ENCODE measurements at regions not wholly inside any gene's neighbourhood (a gene's known extent, or its start where the extent isn't known, plus 50 kb on each side); places are given as distances from the start of the nearest gene placed in this dataset.
A peak's percentile ranks its signal among the peaks of the same experiment; 100 is the strongest.

- intact Hi-C loops (cut with DNase I), result no loop called here
- ATAC-seq, result no peak
- H3K4me3 ChIP-seq (ENCODE audit: low read length), result no peak overlapping the region
- 97% methylated on average over 8 of the region's 8 CpGs for WGBS
- peaks cover 2% of the 10 kb centered on the region for H3K4me1 ChIP-seq (ENCODE audit: control insufficient read depth, insufficient read depth, low read length)
- H3K9me3 ChIP-seq (ENCODE audit: control insufficient read depth, low read length), result no peaks in the 10 kb centered on the region
- H3K27ac ChIP-seq (ENCODE audit: low read length), result no peak overlapping the region
- no peaks in the 10 kb centered on the region for H3K27me3 ChIP-seq (ENCODE audit: control insufficient read depth, insufficient read depth)
- no peak for DNase-seq
These were observed 58.7 kb upstream of the TNRC6B start for GRCh38 chr22:40118979-40119378.

GRCh38 chr22:40120848-40121247, 56.9 kb upstream of the TNRC6B start:
- ATAC-seq (no peak), DNase-seq (no peak)
- H3K27me3 ChIP-seq (ENCODE audit: control insufficient read depth, insufficient read depth), result no peaks in the 10 kb centered on the region
- peaks cover 2% of the 10 kb centered on the region for H3K4me1 ChIP-seq (ENCODE audit: control insufficient read depth, insufficient read depth, low read length)
- intact Hi-C loops (cut with DNase I), result no loop called here
- H3K4me3 ChIP-seq (ENCODE audit: low read length), result no peak overlapping the region
- H3K27ac ChIP-seq (ENCODE audit: low read length), result no peak overlapping the region
- 67% methylated on average over 4 of the region's 4 CpGs for WGBS
- H3K9me3 ChIP-seq (ENCODE audit: control insufficient read depth, low read length), result no peaks in the 10 kb centered on the region

- H3K4me3 ChIP-seq (ENCODE audit: low read length), result no peak overlapping the region
- no peaks in the 10 kb centered on the region for H3K9me3 ChIP-seq (ENCODE audit: control insufficient read depth, low read length)
- no peak overlapping the region for H3K27ac ChIP-seq (ENCODE audit: low read length)
- H3K27me3 ChIP-seq (ENCODE audit: control insufficient read depth, insufficient read depth), result no peaks in the 10 kb centered on the region
- intact Hi-C loops (cut with DNase I), result no loop called here
- no peak for ATAC-seq
- WGBS, result 81% methylated on average over 6 of the region's 6 CpGs
- H3K4me1 ChIP-seq (ENCODE audit: control insufficient read depth, insufficient read depth, low read length), result peaks cover 2% of the 10 kb centered on the region
- no peak for DNase-seq
These were observed 56.3 kb upstream of the TNRC6B start for GRCh38 chr22:40121461-40121860.

DNA sequence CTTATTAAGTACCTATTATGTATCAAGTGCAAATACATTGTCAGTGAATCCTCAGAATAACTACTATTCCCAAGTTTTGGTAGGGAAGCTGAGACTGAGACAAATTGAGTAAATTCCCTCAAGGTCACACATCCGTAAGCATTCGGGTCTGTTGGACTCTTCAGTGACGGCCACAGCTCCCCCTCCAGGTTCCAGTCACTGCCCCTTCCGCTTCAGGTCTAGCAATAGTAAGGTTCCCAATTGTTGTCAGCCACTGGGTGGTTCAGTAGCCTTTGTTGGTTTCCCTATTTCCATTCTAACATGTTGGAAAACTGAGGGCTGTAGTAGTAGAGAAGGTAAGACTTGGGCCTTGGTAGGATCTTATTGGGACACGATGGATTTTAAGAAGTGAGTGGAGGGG, 54.9 kb upstream of the TNRC6B start:
- no peak for DNase-seq
- Histone ChIP-seq H3K27ac (ENCODE audit: low read length) (no peak overlapping the region), H3K4me1 (ENCODE audit: control insufficient read depth, insufficient read depth, low read length) (peaks cover 2% of the 10 kb centered on the region), H3K9me3 (ENCODE audit: control insufficient read depth, low read length) (no peaks in the 10 kb centered on the region), H3K27me3 (ENCODE audit: control insufficient read depth, insufficient read depth) (no peaks in the 10 kb centered on the region), H3K4me3 (ENCODE audit: low read length) (no peak overlapping the region)
- WGBS, result 96% methylated on average over 5 of the region's 5 CpGs
- intact Hi-C loops (cut with DNase I), result no loop called here
- no peak for ATAC-seq

DNA sequence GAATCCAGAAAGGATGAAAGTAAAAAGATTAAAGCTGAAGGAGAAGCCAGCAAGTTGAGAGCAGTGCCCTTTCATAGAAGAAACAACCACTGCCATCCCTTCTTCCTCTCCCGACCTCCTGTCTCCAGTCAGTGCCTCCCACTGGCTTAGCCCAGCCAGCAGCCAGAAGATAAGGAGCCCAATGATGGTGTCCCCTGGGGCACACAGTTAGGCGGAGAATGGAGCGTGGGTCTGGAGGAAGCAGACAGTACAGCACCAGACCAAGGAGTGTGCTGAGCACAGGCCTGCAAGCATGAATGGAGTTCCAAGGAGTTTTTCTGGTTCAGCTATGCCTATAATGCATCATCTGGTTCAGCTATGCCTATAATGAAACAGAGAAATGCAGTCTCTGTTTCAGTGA, 54.3 kb upstream of the TNRC6B start:
- Histone ChIP-seq H3K27me3 (ENCODE audit: control insufficient read depth, insufficient read depth) (no peaks in the 10 kb centered on the region), H3K9me3 (ENCODE audit: control insufficient read depth, low read length) (no peaks in the 10 kb centered on the region), H3K4me3 (ENCODE audit: low read length) (no peak overlapping the region), H3K4me1 (ENCODE audit: control insufficient read depth, insufficient read depth, low read length) (peaks cover 2% of the 10 kb centered on the region), H3K27ac (ENCODE audit: low read length) (no peak overlapping the region)
- intact Hi-C loops (cut with DNase I), result no loop called here
- peak; percentile 52 to 82 (median 75) for DNase-seq
- ATAC-seq, result peak; percentile 93 to 94
- WGBS, result 36% methylated on average over 3 of the region's 3 CpGs
